AG04449 (cell line): ENCODE measurements at regions not wholly inside any gene's neighbourhood (a gene's known extent, or its start where the extent isn't known, plus 50 kb on each side); places are given as distances from the start of the nearest gene placed in this dataset.

Experiments
- CTCF ChIA-PET: fragments of 350-600 bp; formaldehyde crosslinking; extraction: SDS; loops from one replicate; lab custom pipeline; 2021; ENCODE audit warnings: antibody characterized with exemption; lab: Yijun Ruan, JAX
- POLR2A ChIA-PET: fragments of 400-600, 350-600 bp; formaldehyde crosslinking; extraction: SDS; loops from one replicate; lab custom pipeline; 2020; ENCODE audit warnings: antibody characterized with exemption, inconsistent platforms; lab: Yijun Ruan, JAX
- DNase-seq: peaks from one replicate; pipeline ENCODE4 v3.0.0-alpha.2; 2010; ENCODE audit warnings: low read depth, low spot score
- H3K4me3 ChIP-seq: 2 replicates; pipeline ENCODE4 v1.5.1; 2011; ENCODE audit warnings: low read depth, mild to moderate bottlenecking, control low read depth, low read length
- TF ChIP-seq, protein P1 (sequence below): IDR thresholded peaks from one replicate; pipeline ENCODE4 v1.5.1; 2011; ENCODE audit warnings: mild to moderate bottlenecking, moderate library complexity, low read length, control low read depth, inconsistent platforms; ENCODE audit not compliant: insufficient read depth; ENCODE audit errors: missing control alignments

DNA sequence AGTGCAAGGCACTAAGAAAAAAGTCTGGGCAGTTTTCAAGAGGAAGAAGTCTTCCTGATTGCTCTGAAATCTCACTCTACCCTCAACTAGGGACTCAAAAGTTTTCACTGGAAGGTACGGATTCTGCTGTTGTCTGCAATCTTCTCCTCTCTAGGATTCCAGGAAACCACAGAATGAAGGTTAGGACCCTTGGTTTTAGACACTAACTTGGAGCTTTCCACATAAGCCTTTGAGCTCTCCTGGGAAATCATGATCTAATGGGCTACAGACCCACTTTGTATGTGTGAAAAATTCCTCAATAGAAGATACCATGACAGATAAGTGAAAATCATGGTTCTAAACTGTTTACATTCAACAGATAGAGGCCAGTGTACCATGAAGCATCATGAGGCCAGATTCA is 265.1 kb downstream of the PSAT1 start:
- DNase-seq: no peak
- ChIA-PET CTCF (no interaction called here), POLR2A (no interaction called here)
- TF ChIP-seq, protein P1, sequence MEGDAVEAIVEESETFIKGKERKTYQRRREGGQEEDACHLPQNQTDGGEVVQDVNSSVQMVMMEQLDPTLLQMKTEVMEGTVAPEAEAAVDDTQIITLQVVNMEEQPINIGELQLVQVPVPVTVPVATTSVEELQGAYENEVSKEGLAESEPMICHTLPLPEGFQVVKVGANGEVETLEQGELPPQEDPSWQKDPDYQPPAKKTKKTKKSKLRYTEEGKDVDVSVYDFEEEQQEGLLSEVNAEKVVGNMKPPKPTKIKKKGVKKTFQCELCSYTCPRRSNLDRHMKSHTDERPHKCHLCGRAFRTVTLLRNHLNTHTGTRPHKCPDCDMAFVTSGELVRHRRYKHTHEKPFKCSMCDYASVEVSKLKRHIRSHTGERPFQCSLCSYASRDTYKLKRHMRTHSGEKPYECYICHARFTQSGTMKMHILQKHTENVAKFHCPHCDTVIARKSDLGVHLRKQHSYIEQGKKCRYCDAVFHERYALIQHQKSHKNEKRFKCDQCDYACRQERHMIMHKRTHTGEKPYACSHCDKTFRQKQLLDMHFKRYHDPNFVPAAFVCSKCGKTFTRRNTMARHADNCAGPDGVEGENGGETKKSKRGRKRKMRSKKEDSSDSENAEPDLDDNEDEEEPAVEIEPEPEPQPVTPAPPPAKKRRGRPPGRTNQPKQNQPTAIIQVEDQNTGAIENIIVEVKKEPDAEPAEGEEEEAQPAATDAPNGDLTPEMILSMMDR: no peak
- H3K4me3 ChIP-seq: no peak overlapping the region

DNA sequence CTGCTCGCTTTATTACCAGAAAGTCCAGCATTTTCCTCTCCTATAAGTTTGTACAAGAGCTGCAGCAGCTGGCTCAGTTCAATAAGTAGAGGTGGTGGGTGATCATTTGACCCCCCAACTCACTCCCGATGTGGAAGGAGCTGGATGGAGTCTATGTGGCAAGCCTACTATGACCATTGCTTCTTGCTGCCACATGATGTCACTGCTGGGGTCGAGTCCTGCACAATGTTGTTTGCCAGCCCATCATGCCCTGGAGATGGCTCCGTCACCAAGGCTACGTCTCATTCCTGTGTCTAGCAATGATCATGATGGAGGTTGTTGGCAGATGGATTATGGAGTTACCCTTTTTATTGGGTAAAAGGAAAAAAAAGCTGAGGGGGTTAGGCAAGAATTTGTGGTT is 266.3 kb downstream of the PSAT1 start:
- no peak for DNase-seq
- CTCF ChIA-PET: no interaction called here
- POLR2A ChIA-PET: no interaction called here
- TF ChIP-seq, protein P1: no peak
- no peak overlapping the region for H3K4me3 ChIP-seq

DNA sequence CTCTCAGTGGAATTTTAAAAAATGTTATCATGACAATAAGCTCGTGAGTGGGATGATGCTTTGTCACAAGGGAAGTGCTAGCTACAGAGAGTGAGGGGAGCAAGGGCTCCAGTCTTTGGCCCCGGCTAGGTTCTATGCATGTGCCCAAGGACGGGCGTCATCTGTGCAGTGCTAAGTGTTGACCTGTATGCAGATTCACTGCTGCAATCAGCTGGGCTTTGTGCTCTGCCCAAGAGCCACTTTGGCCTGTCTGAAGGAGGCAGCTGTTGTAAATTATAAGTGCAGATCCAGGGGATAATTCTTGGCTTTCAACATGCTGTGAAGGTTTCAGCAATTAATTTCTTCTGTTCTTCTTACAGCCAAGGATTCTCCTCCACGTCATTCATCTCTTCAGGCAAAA is 268.6 kb downstream of the PSAT1 start:
- H3K4me3 ChIP-seq: no peak overlapping the region
- TF ChIP-seq, protein P1: no peak
- ChIA-PET CTCF (interaction anchor here (1.8 kb wide), 1 partner anchor 11 kb away, joined by 5 read pairs; no protein-coding TSS in a partner anchor), POLR2A (no interaction called here)
- DNase-seq: no peak

DNA sequence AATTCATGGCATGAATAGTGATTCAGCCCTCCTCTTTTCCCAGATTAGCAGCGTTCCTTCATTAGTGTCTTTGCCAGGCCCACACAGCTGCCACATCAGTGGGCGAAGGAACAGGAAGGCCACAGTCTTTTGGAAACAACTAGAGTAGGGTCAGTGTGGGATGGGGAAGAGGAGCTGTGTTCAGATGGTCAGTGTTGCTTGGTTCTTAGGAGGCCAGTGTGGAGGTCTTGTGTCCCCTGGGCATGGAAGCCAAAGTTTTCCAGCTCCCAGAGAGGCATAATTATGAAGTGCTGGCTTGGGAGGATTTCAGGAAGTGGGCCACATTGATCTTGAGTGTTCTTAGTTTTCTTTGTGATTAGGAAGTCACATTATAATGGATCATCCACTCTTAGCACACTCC is 269.6 kb downstream of the PSAT1 start:
- H3K4me3 ChIP-seq: no peak overlapping the region
- ChIA-PET POLR2A (interaction anchor here (1.1 kb wide), 1 partner anchor 23 kb away, joined by 3 read pairs; no protein-coding TSS in a partner anchor), CTCF (interaction anchor here (1.8 kb wide), 1 partner anchor 12 kb away, joined by 5 read pairs; no protein-coding TSS in a partner anchor)
- TF ChIP-seq, protein P1: no peak
- no peak for DNase-seq

DNA sequence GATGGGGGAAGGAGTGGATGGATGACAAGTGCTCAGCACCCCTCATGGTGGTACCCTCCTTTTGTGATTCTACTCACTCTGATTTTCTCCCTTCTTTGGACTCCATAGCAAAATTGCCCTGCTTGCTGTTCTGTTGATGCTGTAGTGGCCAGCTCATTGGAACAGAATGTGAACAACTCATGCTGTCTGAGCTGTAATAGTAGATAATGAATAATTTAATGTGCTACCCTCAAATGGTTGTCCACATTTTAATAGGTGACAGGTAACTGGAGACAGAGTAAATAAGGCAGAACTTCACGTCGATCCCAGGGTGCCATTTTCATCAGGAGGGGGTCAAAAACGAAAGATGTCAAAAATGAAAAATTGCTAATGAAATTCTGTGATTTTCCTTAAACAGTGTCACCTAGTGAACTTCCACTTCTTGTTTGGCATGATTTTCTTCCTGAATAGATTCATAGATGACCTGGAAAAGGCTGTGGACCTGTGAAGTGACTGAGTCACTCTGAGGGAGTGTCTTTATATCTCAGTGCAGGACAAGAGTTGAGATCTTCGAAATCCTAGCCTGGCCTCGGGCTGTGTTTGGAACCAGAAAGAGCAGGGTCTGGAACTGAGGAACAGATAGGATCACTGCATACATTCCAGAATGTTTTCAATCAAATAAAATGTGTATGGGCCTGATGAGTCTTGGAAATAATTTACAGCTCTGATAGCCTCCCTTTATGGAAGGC is 270.2 kb downstream of the PSAT1 start:
- TF ChIP-seq, protein P1: no peak
- CTCF ChIA-PET: interaction anchor here (1.1 to 1.8 kb wide), 2 partner anchors 13 to 25 kb away, joined by 3 to 5 read pairs; no protein-coding TSS in a partner anchor
- POLR2A ChIA-PET: interaction anchor here (0.6 to 1.1 kb wide), 2 partner anchors 23 to 25 kb away, joined by 3 read pairs; no protein-coding TSS in a partner anchor
- no peak for DNase-seq
- H3K4me3 ChIP-seq: no peak overlapping the region

DNA sequence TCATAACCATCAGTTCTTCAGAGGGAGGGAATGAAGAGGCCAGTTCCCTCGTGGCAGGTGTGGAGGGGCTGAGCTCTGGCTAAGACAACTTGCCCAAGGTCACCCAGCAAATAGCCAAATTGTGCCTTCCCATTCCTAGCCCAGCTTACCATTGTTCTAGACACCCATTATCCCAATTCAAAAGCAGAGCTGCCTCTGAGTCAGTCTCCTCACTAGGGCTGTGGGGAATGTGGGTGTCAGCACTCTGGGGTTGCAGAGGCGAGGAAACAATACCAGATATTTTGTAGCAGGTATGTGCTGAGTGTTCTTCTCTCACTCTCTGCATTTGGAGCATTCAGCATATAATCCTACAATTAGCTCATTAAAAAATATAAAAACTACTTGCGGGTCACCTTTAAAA is 270.8 kb downstream of the PSAT1 start:
- POLR2A ChIA-PET: interaction anchor here (0.6 to 1.1 kb wide), 2 partner anchors 22 to 24 kb away, joined by 3 read pairs; no protein-coding TSS in a partner anchor
- TF ChIP-seq, protein P1: no peak

More for the DNA sequence above, 270.8 kb downstream of the PSAT1 start:
- no peak for DNase-seq
- H3K4me3 ChIP-seq: no peak overlapping the region
- CTCF ChIA-PET: interaction anchor here (1.1 kb wide), 1 partner anchor 24 kb away, joined by 3 read pairs; no protein-coding TSS in a partner anchor
